ENCODE measurements at regions not wholly inside any gene's neighbourhood (a gene's known extent, or its start where the extent isn't known, plus 50 kb on each side); places are given as distances from the start of the nearest gene placed in this dataset.

GRCh38 chr9:115637661-115638060 lies 515.9 kb upstream of the PAPPA start:
- TF ChIP-seq POLR2A (IDR thresholded peaks at IDR 0.05) (no peak), CTCF (IDR thresholded peaks at IDR 0.05) (no peak)
- Histone ChIP-seq H3K9me3 (no peaks in the 10 kb centered on the region), H3K27ac (no peak overlapping the region), H3K4me1 (no peaks in the 10 kb centered on the region), H3K27me3 (no peaks in the 10 kb centered on the region), H3K36me3 (no peaks in the 10 kb centered on the region), H3K4me3 (no peak overlapping the region)
- no peak for DNase-seq
- intact Hi-C loops (cut with DNase I; ENCODE audit: low total_unique reads), result no loop called here

GRCh38 chr9:115640887-115641286 lies 512.7 kb upstream of the PAPPA start:
- no peak for TF ChIP-seq CTCF (IDR thresholded peaks at IDR 0.05)
- no peak for TF ChIP-seq POLR2A (IDR thresholded peaks at IDR 0.05)
- Histone ChIP-seq H3K27ac (no peak overlapping the region), H3K4me3 (no peak overlapping the region), H3K27me3 (no peaks in the 10 kb centered on the region), H3K36me3 (no peaks in the 10 kb centered on the region), H3K9me3 (no peaks in the 10 kb centered on the region), H3K4me1 (no peaks in the 10 kb centered on the region)
- DNase-seq, result no peak
- intact Hi-C loops (cut with DNase I; ENCODE audit: low total_unique reads), result no loop called here

- Histone ChIP-seq H3K36me3 (no peaks in the 10 kb centered on the region), H3K4me1 (no peaks in the 10 kb centered on the region), H3K9me3 (no peaks in the 10 kb centered on the region), H3K4me3 (no peak overlapping the region), H3K27ac (no peak overlapping the region), H3K27me3 (no peaks in the 10 kb centered on the region)
- intact Hi-C loops (cut with DNase I; ENCODE audit: low total_unique reads), result no loop called here
- TF ChIP-seq POLR2A (IDR thresholded peaks at IDR 0.05) (no peak), CTCF (IDR thresholded peaks at IDR 0.05) (no peak)
- DNase-seq, result no peak
Observed at GRCh38 chr9:115642285-115642684, 511.3 kb upstream of the PAPPA start.

GRCh38 chr9:115643948-115644727 lies 509.5 kb upstream of the PAPPA start:
- H3K4me3 ChIP-seq, result no peak overlapping the region
- no peak for DNase-seq
- no peaks in the 10 kb centered on the region for H3K4me1 ChIP-seq
- no peaks in the 10 kb centered on the region for H3K27me3 ChIP-seq
- H3K9me3 ChIP-seq, result no peaks in the 10 kb centered on the region
- H3K27ac ChIP-seq, result no peak overlapping the region
- H3K36me3 ChIP-seq, result no peaks in the 10 kb centered on the region
- TF ChIP-seq POLR2A (IDR thresholded peaks at IDR 0.05) (no peak), CTCF (IDR thresholded peaks at IDR 0.05) (no peak)
- intact Hi-C loops (cut with DNase I; ENCODE audit: low total_unique reads), result no loop called here

- DNase-seq, result peak; percentile 75 to 81
- Histone ChIP-seq H3K27ac (peak overlapping the region; percentile 49 to 59), H3K27me3 (no peaks in the 10 kb centered on the region), H3K4me1 (no peaks in the 10 kb centered on the region), H3K9me3 (no peaks in the 10 kb centered on the region), H3K4me3 (no peak overlapping the region), H3K36me3 (no peaks in the 10 kb centered on the region)
- TF ChIP-seq CTCF (IDR thresholded peaks at IDR 0.05) (no peak), POLR2A (IDR thresholded peaks at IDR 0.05) (no peak)
- intact Hi-C loops (cut with DNase I; ENCODE audit: low total_unique reads), result no loop called here
Observed at GRCh38 chr9:115649991-115650472, 503.6 kb upstream of the PAPPA start.
